ENCODE measurements at regions not wholly inside any gene's neighbourhood (a gene's known extent, or its start where the extent isn't known, plus 50 kb on each side); places are given as distances from the start of the nearest gene placed in this dataset.

DNA sequence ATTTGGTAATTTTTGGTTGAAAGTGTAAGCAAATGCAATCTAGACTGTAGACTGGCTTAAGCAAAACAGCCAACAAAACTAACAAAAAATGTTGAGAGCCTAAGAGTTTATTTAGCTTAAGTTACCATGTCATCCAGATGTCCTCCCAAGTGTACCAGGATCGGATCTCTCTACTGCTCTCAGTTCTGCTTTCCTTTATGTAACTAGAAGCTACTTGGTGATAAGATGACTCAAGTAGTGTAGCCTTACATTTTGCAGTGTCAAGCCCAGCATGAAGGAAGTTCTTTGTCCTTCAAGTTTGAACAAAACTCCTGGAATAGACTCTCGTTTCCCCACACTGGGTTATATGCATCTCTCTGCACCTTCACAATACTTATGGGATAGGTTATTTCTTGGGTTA is 1500.0 kb downstream of the STIM2 start:
- DNase-seq (ENCODE audit: low read depth in 2 of 2) = no peak
- TF ChIP-seq, protein P1, sequence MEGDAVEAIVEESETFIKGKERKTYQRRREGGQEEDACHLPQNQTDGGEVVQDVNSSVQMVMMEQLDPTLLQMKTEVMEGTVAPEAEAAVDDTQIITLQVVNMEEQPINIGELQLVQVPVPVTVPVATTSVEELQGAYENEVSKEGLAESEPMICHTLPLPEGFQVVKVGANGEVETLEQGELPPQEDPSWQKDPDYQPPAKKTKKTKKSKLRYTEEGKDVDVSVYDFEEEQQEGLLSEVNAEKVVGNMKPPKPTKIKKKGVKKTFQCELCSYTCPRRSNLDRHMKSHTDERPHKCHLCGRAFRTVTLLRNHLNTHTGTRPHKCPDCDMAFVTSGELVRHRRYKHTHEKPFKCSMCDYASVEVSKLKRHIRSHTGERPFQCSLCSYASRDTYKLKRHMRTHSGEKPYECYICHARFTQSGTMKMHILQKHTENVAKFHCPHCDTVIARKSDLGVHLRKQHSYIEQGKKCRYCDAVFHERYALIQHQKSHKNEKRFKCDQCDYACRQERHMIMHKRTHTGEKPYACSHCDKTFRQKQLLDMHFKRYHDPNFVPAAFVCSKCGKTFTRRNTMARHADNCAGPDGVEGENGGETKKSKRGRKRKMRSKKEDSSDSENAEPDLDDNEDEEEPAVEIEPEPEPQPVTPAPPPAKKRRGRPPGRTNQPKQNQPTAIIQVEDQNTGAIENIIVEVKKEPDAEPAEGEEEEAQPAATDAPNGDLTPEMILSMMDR (IDR thresholded peaks at IDR 0.05; ENCODE audit: low read depth, low read length) = no peak
- no peak overlapping the region for H3K4me3 ChIP-seq (replicated peaks in 1 of 2; ENCODE audit: low read depth in 2 of 2, low read length in 2 of 2)

DNA sequence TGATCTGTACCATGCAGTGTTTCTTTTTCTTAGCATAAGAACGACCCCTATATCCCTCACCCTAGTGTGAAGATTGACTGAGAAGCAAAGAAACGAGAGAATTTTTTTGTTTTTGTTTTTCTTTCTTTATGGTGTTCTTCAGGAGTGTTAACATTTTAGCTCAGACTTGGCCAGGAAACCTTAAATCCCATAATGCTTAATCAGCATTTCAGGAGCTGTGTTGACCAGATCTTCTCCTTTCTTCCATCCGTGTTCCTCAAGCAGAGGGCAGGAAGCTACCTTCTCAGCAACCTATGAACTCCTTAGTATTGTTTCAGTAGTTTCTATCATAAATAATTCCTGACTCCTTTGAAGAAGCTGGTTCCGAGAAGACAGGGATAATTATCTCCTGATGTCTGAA is 1501.5 kb downstream of the STIM2 start:
- H3K4me3 ChIP-seq (replicated peaks in 1 of 2; ENCODE audit: low read depth in 2 of 2, low read length in 2 of 2) = no peak overlapping the region
- TF ChIP-seq, protein P1 (IDR thresholded peaks at IDR 0.05; ENCODE audit: low read depth, low read length) = no peak
- no peak for DNase-seq (ENCODE audit: low read depth in 2 of 2)

DNA sequence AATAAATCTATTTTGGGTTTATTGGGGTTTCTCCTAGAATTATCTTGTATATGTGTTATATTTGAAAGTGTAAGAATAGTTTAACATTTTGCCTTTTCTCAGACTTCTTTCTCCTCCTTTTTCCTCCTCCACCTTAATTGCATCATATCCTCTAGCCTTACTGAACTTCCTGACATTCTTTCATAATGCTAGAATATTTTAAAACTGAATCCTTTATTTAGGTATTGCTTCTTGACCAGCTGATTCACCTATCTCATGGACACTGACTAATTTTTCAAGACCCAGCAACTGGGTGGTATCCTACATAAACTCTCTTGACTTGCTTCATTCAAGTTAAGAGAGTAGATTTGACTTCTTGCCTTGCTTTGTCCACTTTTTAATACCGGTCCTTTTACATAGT is 1508.9 kb downstream of the STIM2 start:
- TF ChIP-seq, protein P1 (IDR thresholded peaks at IDR 0.05; ENCODE audit: low read depth, low read length) = no peak
- peak; percentile 23 to 90 for DNase-seq (ENCODE audit: low read depth in 2 of 2)
- no peak overlapping the region for H3K4me3 ChIP-seq (replicated peaks in 1 of 2; ENCODE audit: low read depth in 2 of 2, low read length in 2 of 2)

DNA sequence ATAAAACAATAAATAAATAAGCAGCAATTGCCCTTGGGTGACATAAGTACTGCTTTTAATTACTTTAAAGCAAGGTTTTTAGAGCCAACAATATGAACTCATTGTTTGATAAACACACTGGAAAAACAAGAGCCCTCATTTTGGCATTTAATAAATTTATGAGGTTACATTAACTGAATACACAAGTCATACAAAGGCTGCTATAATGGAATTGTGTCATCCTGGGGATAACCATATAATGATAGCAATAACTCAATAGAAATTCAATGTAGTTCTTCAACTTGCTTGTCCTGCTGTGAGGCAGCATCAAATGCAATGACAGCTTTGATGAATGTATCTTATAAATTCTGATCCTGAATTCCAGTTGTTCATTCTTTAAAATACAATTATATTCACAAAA is 1512.5 kb downstream of the STIM2 start:
- H3K4me3 ChIP-seq (replicated peaks in 1 of 2; ENCODE audit: low read depth in 2 of 2, low read length in 2 of 2) = no peak overlapping the region
- no peak for DNase-seq (ENCODE audit: low read depth in 2 of 2)
- TF ChIP-seq, protein P1 (IDR thresholded peaks at IDR 0.05; ENCODE audit: low read depth, low read length) = no peak

DNA sequence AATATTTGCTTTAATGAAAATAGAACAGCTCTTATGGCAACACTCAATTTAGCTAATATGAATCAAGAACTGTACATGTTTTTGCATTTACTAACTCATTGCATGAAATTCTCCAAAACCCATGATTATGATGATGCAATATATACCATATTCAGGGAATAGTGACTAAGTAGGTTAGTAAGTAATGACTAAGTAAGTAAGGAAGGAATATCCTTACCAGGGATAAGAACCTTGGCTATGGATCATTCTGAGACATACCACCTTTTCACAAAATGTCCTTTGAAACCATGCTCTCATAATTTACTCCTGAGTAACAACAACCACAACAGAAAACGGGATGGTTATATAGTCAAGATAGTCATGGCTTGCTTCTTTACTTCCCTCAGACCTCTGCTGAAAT is 1513.0 kb downstream of the STIM2 start:
- TF ChIP-seq, protein P1 (IDR thresholded peaks at IDR 0.05; ENCODE audit: low read depth, low read length) = no peak
- H3K4me3 ChIP-seq (replicated peaks in 1 of 2; ENCODE audit: low read depth in 2 of 2, low read length in 2 of 2) = no peak overlapping the region
- DNase-seq (ENCODE audit: low read depth in 2 of 2) = peak; percentile 2 to 85

DNA sequence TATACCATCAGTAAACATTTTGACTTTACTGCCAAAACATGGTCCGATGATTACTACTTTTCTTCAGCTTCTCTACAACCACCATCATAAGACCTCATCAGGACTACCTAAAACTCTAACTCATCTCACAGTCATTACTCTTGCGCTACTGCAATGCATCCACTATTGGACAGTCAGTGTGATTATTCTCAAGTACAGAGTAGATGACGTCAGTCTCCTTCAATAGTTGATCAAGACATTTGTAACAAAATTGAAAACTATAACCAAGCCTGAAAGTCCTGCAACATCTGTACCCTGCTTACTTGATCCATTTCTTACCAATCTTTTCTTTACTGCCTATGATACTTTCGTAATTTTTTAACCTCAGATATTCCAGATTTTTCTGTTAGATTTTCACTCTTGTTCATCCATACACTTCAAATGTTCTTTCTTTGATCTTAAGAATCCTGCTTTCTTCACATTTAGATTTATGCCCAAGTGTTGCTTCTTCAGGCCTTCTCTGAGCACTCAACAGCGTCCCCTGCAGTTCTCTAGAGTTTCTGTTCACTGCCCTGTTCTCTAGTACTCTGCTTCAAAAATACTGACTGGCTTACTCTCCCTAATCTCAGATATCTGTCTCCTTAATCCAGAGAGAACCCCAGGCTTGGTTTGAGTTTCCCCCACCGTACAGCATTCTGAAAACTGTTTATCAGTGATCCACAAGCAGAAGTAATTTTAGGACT is 1517.6 kb downstream of the STIM2 start:
- no peak overlapping the region for H3K4me3 ChIP-seq (replicated peaks in 1 of 2; ENCODE audit: low read depth in 2 of 2, low read length in 2 of 2)
- TF ChIP-seq, protein P1 (IDR thresholded peaks at IDR 0.05; ENCODE audit: low read depth, low read length) = peak; percentile 58
- peak; percentile 6 to 72 for DNase-seq (ENCODE audit: low read depth in 2 of 2)

DNA sequence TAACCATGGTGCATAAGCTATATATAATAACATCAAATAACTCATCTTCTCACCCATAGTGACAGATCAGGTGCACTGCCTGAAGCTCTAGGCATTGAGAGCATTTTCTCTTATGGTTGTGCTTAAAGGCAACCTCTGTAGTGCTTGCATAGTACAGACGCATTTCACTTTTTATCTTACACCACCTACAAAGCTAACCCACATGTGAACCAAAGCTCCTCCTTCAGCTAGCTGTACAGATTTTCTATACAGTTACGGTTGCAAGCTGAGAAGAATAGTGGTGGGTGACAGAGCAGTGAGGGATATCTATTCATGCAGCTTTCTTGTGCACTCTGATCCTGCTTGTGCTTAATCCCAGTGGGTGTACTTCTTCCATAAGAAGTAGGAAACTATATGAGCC is 1525.2 kb downstream of the STIM2 start:
- TF ChIP-seq, protein P1 (IDR thresholded peaks at IDR 0.05; ENCODE audit: low read depth, low read length) = no peak
- DNase-seq (ENCODE audit: low read depth in 2 of 2) = no peak
- H3K4me3 ChIP-seq (replicated peaks in 1 of 2; ENCODE audit: low read depth in 2 of 2, low read length in 2 of 2) = no peak overlapping the region

All from cardiac fibroblast (primary cell).